Posterior vena cava (tissue), 2 donors: ENCODE measurements at regions not wholly inside any gene's neighbourhood (a gene's known extent, or its start where the extent isn't known, plus 50 kb on each side); places are given as distances from the start of the nearest gene placed in this dataset.

Experiments
- DNase-seq: peaks from one replicate; pipeline ENCODE4 v3.0.0-alpha.2; 2020; ENCODE audit warnings: low spot score
- intact Hi-C, 2 donors: fragments of 100-400 bp; cut with DNase I; formaldehyde crosslinking; loops; one replicate each; pipeline versions ENCODE4 v1.14.1 to v1.14.2; 2022 to 2023
- donor health status: DM: yes; HTN: yes; CAD: no.
- donor health status: DM: yes; HTN: yes; CAD: no.

- intact Hi-C loops: loop anchor here in 1 of 2 donors (1.0 kb wide), 1 partner anchor 17 kb away; no protein-coding TSS in a partner anchor
Measured at GRCh38 chr4:161160718-161161117, 1003.1 kb downstream of the FSTL5 start.

DNA sequence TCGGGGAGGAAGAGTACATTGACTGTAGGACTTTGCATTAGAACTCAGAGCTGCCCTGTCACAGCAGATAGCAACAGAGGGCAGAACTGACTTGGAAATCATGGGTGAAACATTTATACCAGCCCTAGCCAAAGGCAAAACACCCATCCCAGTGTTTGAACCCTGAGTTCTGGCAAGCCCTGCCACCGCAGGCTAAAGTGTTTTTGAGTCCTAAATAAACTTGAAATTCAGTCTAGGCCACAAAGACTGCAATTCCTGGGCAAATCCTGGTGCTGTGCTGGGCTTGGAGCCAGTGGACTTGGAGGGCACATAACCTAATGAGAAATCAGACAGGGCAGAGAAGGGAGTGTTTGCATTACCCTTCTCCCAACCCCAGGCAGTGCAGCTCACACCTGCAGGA, 1015.7 kb downstream of the FSTL5 start:
- no peak for DNase-seq
- intact Hi-C loops: no loop called here

More at GRCh38 chr4:161160718-161161117, 1003.1 kb downstream of the FSTL5 start:
- DNase-seq: no peak

- intact Hi-C loops: loop anchor here in 1 of 2 donors (1.0 kb wide), 1 partner anchor 18 kb away; no protein-coding TSS in a partner anchor
- DNase-seq: no peak
Measured at GRCh38 chr4:161143375-161143774, 1020.4 kb downstream of the FSTL5 start.

DNA sequence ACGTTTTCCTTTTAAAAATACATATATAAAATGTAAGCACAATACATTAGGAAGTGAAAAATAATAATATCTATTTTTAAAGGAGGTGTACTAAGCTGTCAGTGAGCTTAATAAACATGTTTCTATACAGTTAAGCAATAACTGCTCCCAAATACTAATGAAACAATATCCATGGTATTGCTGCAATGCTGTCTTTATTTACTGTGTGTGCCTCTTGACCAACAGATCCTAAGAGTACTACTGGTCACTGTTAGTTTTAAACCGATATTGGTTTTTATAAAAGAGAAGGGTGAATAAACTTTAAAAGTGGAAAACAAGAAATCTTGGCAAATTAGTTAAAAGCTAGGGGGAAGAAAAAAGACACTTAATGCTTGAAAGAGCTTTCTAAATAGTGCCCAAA, 1029.0 kb downstream of the FSTL5 start:
- intact Hi-C loops: no loop called here
- DNase-seq: no peak

DNA sequence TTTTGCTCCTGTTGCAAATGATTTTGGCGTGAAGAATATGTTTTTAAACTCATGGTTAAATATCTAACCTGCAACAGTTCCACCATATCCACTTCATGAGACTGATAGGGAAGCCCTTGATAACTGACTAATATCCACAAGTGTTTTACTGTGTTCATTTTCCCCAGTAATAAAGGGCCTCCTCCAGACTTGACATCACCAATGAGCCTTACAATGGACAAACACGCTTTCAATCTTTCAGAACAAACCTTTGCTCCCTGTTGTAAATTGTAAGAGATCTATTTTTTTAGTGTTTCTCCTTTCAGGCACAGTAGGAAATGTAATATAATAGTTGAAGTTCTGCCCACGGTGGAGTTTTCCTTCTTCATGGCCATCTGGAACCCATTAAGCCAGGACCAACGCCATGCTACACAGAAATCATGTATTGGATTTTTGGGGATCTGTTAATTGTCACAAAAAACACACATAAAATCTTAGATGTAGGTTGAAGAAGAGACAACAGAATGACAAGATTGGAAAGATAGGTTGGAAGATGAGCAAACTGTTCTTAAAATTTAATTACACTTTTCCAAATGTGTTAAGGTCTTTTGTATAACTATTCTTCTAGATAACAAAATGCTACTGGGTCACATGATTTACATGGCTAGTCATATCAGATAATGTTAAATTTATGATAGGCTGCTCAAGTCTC, 1030.1 kb downstream of the FSTL5 start:
- DNase-seq: no peak
- intact Hi-C loops: no loop called here

DNA sequence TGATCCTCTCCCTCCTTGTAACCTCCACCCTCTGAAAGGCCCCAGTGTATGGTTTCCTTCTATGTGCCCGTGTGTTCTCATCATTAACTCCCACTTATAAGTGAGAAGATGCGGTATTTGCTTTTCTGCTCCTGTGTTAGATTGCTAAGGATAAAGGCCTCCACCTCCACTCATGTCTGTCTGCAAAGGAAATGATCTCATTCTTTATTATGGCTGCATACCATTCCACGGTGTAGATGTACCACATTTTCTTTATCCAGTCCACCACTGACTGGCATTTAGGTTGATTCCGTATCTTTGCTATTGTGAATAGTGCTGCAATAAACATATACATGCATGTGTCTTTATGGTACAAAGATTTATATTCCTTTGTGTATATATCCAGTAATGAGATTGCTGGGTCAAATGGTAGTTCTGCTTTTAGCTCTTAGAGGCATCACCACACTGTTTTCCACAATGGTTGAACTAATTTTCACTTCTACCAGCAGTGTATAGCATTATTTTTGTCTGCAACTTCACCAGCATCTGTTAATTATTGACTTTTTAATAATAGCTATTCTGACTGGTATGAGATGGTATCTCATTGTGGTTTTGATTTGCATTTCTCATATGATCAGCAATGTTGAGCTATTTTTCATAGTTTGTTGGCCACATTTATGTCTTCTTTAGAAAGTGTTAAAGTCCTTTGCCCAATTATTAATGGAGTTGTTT, 1030.9 kb downstream of the FSTL5 start:
- no peak for DNase-seq
- intact Hi-C loops: no loop called here

GRCh38 chr4:161121451-161121850, 1042.3 kb downstream of the FSTL5 start:
- DNase-seq: no peak
- intact Hi-C loops: no loop called here

- intact Hi-C loops: no loop called here
Measured at GRCh38 chr4:161101881-161102280, 1061.9 kb downstream of the FSTL5 start.

DNA sequence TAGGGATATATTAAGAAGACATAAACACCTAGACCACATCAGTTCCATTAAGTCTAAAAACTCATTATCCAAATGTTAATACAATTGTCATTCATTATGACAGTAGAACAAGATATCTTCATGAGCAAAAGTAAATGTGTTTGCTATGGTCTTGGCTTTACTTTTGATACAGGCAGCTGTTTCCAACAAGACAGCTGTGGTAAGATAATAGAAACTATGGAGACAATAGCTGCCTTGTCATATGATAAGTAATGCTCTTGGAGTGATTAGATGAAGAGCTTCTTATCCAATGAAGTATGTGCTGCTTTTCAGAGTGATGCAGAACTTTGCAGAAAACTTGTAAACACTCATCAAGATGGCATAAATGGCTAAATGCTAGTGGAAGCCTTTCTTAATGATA, 1066.0 kb downstream of the FSTL5 start:
- intact Hi-C loops: no loop called here
- no peak for DNase-seq

More at GRCh38 chr4:161101881-161102280, 1061.9 kb downstream of the FSTL5 start:
- no peak for DNase-seq

GRCh38 chr4:161061046-161061445, 1102.8 kb downstream of the FSTL5 start:
- no peak for DNase-seq
- intact Hi-C loops: no loop called here
